ENCODE measurements at regions not wholly inside any gene's neighbourhood (a gene's known extent, or its start where the extent isn't known, plus 50 kb on each side); places are given as distances from the start of the nearest gene placed in this dataset.

- no peak for DNase-seq (ENCODE audit: extremely low read depth, low read depth)
- no peak for TF ChIP-seq CTCF (IDR thresholded peaks at IDR 0.05; ENCODE audit: low read depth, low read length)
These were observed 60.3 kb downstream of the IRAG1 start for GRCh38 chr11:10633261-10633660.

- TF ChIP-seq CTCF (IDR thresholded peaks at IDR 0.05; ENCODE audit: low read depth, low read length) = no peak
- no peak for DNase-seq (ENCODE audit: extremely low read depth, low read depth)
These were observed 61.1 kb downstream of the IRAG1 start for GRCh38 chr11:10632483-10632882.

GRCh38 chr11:10631761-10632160, 61.8 kb downstream of the IRAG1 start:
- TF ChIP-seq CTCF (IDR thresholded peaks at IDR 0.05; ENCODE audit: low read depth, low read length) = no peak
- DNase-seq (ENCODE audit: extremely low read depth, low read depth) = no peak

- DNase-seq (ENCODE audit: extremely low read depth, low read depth) = no peak
- no peak for TF ChIP-seq CTCF (IDR thresholded peaks at IDR 0.05; ENCODE audit: low read depth, low read length)
These were observed 61.0 kb upstream of the LYVE1 start for GRCh38 chr11:10629411-10630002.

- DNase-seq (ENCODE audit: extremely low read depth, low read depth) = no peak
These were observed 60.2 kb upstream of the LYVE1 start for GRCh38 chr11:10628508-10629236.

GRCh38 chr11:10627816-10628215, 59.4 kb upstream of the LYVE1 start:
- TF ChIP-seq CTCF (IDR thresholded peaks at IDR 0.05; ENCODE audit: low read depth, low read length) = no peak
- no peak for DNase-seq (ENCODE audit: extremely low read depth, low read depth)

More at GRCh38 chr11:10628508-10629236, 60.2 kb upstream of the LYVE1 start:
- TF ChIP-seq CTCF (IDR thresholded peaks at IDR 0.05; ENCODE audit: low read depth, low read length) = no peak

GRCh38 chr11:10627291-10627690, 58.8 kb upstream of the LYVE1 start:
- TF ChIP-seq CTCF (IDR thresholded peaks at IDR 0.05; ENCODE audit: low read depth, low read length) = no peak
- DNase-seq (ENCODE audit: extremely low read depth, low read depth) = no peak

Measured in AG09319 (cell line).